HG02798 (cell line): ENCODE measurements at regions not wholly inside any gene's neighbourhood (a gene's known extent, or its start where the extent isn't known, plus 50 kb on each side); places are given as distances from the start of the nearest gene placed in this dataset.

Experiments used
- ATAC-seq: cut with Tn5 transposase; IDR thresholded peaks from one replicate; pipeline ENCODE4 v1.9.1; 2021; ENCODE audit warnings: mild to moderate bottlenecking; ENCODE audit not compliant: unreplicated experiment, poor library complexity

- ATAC-seq, result no peak
Observed at GRCh38 chr14:54335569-54336155, 61.1 kb upstream of the CDKN3 start.

DNA sequence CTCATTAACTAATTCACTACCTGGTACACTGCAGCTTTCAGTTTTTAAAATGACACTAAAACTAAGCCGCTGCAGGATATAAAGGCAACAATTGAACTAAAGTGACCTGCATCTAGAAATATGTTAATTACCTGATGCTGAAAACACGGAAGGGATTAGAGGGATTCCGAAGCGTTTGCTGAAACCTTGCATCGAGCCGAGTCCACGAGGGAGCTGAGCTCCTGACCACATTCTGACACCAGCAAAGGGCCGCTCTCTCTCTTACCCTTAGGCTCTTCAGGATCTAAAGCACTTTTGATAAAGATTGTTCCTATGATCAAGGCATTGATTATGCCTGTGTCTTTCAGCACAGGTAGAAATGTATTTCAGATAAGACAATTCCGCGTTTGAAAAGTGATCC is 59.5 kb upstream of the CDKN3 start:
- no peak for ATAC-seq

DNA sequence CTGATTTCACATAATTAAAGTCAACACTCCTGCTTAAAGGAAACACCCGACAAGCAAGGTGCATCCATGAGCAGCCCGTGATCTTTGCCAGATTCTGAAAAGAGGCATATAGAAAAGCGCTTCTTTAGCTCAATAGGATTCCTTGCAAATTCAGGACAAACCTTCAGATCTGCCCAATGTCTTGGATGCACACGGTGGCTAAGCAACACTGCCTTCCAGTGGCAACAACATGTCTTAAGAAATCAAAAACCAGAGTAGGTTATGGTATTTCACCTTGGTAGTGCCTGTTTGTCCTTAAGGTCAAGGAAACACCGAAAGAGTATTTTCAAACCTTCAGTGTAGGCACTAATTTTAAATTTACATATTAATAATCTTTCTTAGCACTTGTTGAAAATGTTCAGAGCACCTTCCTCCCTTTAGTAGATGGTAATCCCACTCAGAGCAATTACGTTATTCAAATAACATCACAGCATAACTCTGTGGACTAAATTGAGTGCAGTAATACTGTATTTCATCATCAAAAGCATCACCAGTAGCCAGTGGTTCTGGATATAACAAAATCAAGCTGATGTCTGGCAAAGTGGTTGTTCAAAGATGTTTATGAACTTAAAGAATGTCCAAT is 58.0 kb upstream of the CDKN3 start:
- no peak for ATAC-seq

GRCh38 chr14:54339771-54340170 is 57.0 kb upstream of the CDKN3 start:
- ATAC-seq, result no peak

DNA sequence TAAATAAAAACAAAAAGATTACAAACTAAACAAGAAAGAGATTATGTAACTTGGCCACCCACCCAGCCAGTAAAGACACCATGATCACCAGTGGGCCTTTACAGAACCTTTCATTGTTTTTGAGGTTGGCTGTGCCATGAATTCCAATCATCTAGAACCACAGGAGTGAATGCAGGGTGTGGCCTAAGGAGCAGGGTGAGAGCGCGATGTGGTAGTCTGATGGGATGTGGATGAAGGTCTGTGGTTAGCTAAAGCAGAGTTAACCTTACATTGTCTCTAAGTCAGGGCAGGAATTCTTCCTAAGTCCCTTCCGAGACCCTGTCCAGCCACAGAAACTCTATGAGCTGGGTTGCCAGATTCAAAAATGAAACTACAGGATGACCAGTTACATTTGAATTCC is 54.0 kb upstream of the CDKN3 start:
- no peak for ATAC-seq

DNA sequence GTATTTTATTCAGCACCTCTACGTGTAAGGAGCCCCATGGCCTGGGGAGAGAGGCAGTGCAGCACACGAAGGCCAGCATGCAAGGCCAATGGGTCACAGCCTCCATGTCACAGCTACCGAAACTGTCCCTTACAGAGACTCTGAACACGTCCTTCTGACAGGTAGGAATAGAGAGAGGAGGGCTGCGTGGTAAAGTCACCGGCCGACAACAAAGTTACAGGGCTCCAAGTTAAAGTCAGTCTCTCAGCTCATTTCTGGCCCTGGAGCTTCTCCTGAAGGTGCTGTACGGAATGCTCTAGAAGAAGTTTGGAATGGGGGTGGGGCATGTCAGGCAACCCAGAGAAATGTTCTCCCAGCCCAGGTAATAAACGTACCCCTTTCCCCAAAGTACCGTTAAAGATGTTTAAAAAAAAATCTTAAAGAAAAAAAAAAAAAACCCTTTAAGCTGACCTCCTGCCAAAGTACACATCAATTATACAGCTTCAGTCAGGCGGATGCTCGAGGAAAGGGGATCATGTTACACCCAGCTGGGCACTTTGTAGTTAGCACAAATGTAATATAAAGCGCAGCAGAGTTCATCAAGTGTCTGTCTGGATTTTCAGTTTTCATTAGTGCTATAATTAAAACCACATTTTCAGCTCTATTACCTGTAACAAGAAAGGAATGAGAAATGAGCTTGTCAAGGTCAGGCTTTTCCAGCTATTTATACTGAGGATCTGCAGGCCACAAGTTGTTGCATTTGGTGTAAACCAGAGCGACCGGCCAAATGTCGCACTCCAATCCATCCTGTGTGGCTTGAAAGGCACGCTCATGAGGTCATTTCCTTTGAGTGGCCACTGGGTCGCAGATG is 53.3 kb upstream of the CDKN3 start:
- no peak for ATAC-seq

DNA sequence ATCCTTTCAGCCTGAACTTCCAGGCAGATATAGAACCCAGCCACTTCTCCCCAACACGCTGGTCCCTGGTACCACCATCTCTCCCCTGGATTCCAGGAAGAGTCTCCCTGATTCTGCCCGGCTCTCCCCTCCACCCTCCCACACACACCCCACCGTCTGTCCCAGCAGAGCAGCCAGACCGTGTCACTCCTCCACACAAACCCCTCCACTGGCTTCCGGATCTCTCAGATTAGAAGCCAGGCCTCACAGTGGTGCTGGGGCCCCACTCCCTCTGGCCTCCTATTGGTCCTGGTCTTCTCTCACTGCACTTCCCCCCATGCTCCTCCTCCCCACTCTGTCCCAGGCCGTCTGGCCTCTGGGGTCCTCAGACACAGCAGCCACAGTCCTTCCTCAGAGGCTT is 52.4 kb upstream of the CDKN3 start:
- ATAC-seq, result no peak

GRCh38 chr14:54346257-54346656 is 50.5 kb upstream of the CDKN3 start:
- ATAC-seq, result no peak
